LNCAP (cell line): ENCODE measurements at regions not wholly inside any gene's neighbourhood (a gene's known extent, or its start where the extent isn't known, plus 50 kb on each side); places are given as distances from the start of the nearest gene placed in this dataset.

Source experiments
- TF ChIP-seq, protein P1 (sequence below): fragments of 450-650 bp; IDR thresholded peaks from 2 replicates; pipeline ENCODE4 v1.5.1; 2017; ENCODE audit warnings: mild to moderate bottlenecking

DNA sequence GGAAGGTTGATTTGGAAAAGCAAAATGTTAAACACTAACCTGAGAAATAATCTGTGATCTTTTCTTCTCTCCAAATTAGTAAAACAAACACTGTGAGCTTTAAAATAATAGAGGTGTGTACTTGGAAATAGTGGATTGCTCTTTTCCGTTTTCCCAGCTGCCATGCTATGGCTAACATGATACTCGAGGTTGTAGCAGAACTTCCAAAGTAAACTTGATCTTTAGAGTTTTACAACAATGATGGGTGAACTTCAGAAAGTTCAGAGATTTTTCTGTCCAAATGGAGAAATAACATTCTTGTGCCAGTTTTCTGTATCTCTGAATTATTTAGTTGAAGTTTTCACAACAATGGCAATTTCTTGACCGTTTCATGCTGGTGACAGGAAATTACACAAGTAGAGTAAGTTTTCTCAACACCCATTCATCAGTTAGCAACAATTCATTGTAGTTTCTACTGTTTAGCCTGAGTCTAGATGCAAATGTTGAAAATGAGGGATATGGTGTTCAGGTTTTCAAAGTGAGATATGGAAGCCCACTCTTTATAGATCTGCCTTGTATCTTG lies 135.3 kb upstream of the CTAGE1 start:
- TF ChIP-seq, protein P1, sequence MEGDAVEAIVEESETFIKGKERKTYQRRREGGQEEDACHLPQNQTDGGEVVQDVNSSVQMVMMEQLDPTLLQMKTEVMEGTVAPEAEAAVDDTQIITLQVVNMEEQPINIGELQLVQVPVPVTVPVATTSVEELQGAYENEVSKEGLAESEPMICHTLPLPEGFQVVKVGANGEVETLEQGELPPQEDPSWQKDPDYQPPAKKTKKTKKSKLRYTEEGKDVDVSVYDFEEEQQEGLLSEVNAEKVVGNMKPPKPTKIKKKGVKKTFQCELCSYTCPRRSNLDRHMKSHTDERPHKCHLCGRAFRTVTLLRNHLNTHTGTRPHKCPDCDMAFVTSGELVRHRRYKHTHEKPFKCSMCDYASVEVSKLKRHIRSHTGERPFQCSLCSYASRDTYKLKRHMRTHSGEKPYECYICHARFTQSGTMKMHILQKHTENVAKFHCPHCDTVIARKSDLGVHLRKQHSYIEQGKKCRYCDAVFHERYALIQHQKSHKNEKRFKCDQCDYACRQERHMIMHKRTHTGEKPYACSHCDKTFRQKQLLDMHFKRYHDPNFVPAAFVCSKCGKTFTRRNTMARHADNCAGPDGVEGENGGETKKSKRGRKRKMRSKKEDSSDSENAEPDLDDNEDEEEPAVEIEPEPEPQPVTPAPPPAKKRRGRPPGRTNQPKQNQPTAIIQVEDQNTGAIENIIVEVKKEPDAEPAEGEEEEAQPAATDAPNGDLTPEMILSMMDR: no peak

DNA sequence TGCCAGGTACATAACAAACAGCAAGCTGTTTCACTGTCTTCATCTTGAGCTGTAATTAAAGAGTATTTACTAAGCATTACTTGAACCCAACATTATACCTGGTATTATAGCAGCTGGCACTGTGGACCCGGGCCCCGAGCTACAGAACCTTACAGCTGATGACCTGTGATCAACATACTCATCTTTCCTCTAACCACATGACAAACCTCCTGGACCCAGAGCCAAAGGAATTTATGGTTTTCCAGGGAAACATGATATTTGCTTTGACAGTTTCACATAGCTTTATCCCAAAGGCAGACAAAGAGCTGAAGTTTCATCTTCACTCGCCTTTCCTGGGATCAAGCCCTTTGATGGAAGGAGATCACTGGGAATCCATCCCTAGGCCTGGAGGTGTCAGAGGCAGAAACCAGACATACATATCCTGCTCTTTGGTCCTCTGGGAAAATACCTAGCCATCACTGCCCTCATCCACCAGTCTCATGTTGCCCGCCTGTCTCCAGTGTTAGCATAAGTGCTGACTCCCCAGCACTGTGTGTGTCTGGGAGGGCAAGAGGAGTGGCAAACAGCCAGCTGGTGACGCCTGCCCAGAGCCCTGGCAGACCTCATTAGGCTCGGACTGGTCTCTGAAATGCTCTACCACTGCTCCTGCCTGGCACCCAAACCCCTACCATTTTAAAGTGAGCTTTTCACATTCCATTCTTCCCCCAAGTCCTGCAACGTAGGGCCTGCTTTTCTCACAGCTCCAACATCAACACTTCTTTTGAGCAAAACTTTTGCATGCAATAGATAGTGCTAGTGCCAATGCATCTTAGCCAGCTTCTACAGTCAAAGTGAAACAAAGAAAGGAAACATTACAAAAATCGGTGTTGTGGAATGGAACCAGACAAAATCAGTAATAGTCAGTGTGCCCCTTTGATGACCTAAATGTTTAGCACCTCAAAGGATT lies 138.8 kb upstream of the CTAGE1 start:
- TF ChIP-seq, protein P1: no peak

DNA sequence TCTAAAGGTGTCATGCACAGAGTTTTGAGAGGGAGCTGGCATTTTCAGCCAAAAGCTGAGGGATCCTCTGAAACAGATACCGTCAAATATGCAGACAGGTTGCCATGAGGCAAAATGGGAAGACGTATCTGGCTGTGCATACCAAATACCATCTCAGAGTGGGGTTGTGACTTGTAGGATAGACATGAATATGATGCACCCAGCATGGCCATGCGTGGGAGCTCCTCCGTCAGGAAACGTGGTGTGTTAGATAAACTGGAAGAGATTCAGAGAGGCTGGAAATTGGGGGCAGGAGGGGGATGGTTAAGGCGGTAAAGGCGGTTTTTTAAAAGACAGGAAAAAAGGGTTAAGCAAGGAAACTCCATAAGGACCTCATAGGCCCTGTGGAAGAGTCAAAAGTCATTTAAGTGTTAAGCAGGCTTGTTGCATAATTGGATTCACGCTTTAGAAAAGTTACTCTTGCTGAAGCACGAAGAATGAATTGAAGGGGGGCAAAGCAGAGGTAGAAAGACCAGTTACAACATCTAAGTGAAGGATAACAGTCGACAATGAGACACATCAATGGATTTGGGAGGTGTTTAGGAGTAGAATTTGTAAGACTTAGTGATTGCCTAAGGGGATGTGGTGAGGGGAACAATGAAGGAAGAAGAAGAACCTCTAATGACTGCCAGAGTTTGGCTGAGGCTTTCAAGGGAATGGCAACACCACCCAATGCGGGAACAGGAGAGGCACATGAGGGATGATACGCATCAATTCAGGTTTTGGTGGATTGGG lies 139.6 kb upstream of the CTAGE1 start:
- TF ChIP-seq, protein P1: no peak

DNA sequence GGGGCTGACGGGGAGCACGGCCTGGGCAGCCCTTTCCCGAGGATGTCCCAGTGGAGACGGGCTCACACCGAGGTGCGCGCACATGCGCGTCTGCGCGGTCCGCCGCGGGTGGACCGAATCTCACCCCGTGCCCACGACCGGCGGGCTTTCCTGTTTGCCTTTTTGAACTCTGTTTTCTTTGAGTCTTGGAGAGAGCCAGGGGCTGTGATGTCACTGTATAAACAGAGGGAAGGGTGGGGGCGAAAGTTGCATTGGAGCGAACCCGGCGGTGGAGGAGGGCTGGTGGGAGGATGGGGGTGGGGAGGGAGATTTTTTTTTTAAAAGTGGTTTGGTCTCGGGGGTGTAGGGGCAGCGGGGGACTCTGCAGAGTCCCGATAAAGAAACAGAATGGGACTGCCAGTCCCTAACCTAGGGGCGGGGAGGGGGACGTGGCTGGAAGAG lies 141.2 kb upstream of the CTAGE1 start:
- TF ChIP-seq, protein P1: no peak

DNA sequence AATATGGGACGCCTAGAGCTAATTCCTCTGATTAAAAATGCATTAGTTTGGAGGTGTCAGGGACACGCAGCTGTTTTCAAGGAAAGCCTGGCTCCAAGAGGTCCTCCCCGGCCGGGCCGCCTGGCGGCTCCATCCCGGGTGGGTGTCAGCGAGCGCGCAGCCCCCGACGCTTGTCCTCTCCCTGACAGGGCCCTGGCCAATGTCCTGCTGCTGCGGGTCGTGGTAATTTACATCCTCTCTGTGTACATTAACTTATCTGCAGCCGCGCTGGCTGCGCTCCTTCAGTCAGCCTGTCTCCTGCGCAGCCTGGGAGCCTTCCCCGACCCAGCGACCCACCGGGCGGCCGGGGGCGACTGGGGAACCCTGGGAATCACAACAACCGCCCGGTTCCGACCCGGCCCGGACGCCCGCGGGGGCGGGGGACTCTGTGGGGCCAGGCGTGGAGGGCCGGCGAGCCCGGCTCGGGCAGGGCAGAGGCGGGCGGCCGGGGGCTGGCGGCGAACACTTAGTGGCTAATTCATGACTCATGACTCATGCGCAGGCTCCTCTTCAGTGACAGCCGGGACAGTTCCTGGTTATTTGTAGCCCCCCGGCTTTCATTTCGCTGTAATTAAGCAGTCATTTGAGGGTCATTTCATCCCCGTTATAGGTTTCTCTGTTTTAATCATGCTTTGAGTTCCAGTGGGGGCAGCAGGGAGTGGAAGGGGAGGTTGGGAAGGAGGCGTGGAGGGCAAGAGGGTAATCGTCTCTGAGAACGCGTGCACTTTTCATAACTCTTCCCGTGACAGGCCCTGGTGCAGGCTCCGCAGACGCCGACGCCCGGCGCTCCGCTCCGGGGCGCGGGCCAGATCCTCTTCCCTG lies 141.9 kb upstream of the CTAGE1 start:
- TF ChIP-seq, protein P1: no peak

DNA sequence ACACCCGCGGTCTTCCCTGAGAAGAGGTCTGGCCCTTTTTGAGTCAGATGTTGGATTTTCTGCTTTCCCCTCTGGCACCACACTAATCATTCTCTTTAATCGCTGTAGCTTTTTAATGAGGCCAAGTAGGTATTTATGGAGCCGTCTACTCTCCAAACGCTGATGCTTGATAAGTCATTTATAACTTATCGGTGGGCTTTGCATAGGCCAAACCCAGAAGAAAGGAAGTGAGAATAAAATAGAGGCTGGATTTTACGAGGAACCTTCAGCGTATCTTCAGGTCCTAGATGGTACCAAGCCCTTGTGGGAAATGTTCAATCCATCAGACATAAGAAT lies 142.5 kb upstream of the CTAGE1 start:
- TF ChIP-seq, protein P1: no peak

DNA sequence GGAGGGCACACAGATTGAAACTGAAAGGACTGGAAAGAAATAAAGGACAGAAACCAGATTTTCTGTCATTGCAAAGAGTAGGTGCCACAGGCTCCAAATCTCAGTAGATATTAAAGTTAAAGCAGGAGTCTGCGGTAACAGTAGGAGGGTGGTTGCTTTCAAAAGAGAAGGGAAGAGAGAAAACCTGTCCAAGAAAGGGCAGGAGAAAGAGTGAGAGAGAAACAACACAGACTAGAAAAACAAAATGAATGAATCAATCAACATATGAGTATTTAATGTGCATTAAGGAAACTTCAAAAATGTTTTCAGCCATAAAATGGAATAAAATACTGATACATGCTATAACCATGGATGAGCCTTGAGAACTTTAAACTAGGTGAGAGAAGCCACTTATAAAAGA lies 143.1 kb upstream of the CTAGE1 start:
- TF ChIP-seq, protein P1: no peak
